HEK293 (cell line): ENCODE measurements at regions not wholly inside any gene's neighbourhood (a gene's known extent, or its start where the extent isn't known, plus 50 kb on each side); places are given as distances from the start of the nearest gene placed in this dataset.
"Not testable (repeated sequence)": the region's sequence is repeated elsewhere in the genome, so short reads cannot be mapped to it uniquely, and the experiment has no call there.

Experiments used
- CTCF ChIA-PET: fragments of 350-600 bp; formaldehyde crosslinking; extraction: SDS; loops from one replicate; lab custom pipeline; 2021; ENCODE audit warnings: antibody characterized with exemption; lab: Yijun Ruan, JAX
- POLR2A ChIA-PET: fragments of 300-600 bp; formaldehyde crosslinking; extraction: SDS; loops from one replicate; lab custom pipeline; 2020; ENCODE audit warnings: antibody characterized with exemption, inconsistent platforms; lab: Yijun Ruan, JAX
- H3K27ac ChIP-seq: fragments of 200-500 bp; sonication (Bioruptor generic); 2 replicates; pipeline ENCODE4 v1.5.1; 2014; ENCODE audit warnings: low read depth, low read length, control low read depth, inconsistent platforms; ENCODE audit errors: extremely low read depth
- H3K36me3 ChIP-seq, 2 experiments: fragments of 200-500 bp in 1 of 2; sonication (Bioruptor generic) in 1 of 2; 1 replicate in 1 of 2; 2 replicates in 1 of 2; pipeline ENCODE4 v1.5.1; 2014 to 2017; ENCODE audit warnings: inconsistent platforms in 2 of 2, low read length in 2 of 2; ENCODE audit not compliant: control insufficient read depth in 2 of 2, insufficient read depth in 1 of 2
- H3K4me1 ChIP-seq: fragments of 200-500 bp; sonication (Bioruptor generic); 2 replicates; pipeline ENCODE4 v1.5.1; 2014; ENCODE audit warnings: mild to moderate bottlenecking, low read length, inconsistent platforms; ENCODE audit not compliant: control insufficient read depth, insufficient read depth
- H3K4me3 ChIP-seq: 2 replicates; pipeline ENCODE4 v1.5.1; 2011; ENCODE audit warnings: low read depth, mild to moderate bottlenecking, control low read depth, low read length, moderate library complexity
- H3K9me3 ChIP-seq: fragments of 200-500 bp; sonication (Bioruptor generic); 2 replicates; pipeline ENCODE4 v1.5.1; 2014; ENCODE audit warnings: low read depth, low read length, inconsistent platforms; ENCODE audit not compliant: control insufficient read depth, insufficient read depth
- BCL11B ChIP-seq: fragments of 450-650 bp; formaldehyde crosslinking; IDR thresholded peaks from 2 replicates; pipeline ENCODE4 v1.5.1; 2016; ENCODE audit warnings: low read depth, missing biosample characterization, missing genetic modification characterization
- GLIS2 ChIP-seq: fragments of 450-650 bp; formaldehyde crosslinking; IDR thresholded peaks from 2 replicates; pipeline ENCODE4 v1.5.1; 2016; ENCODE audit warnings: missing biosample characterization, missing genetic modification characterization
- KLF9 ChIP-seq: fragments of 450-650 bp; formaldehyde crosslinking; IDR thresholded peaks from 2 replicates; pipeline ENCODE4 v1.5.1; 2016; ENCODE audit warnings: missing biosample characterization, missing genetic modification characterization, low read depth
- MEIS1 ChIP-seq: sonication (generic); formaldehyde crosslinking; IDR thresholded peaks from 2 replicates; pipeline ENCODE4 v1.8.1; 2022; ENCODE audit warnings: missing genetic modification reagents, mild to moderate bottlenecking, borderline replicate concordance
- PRDM1 ChIP-seq: fragments of 450-650 bp; formaldehyde crosslinking; IDR thresholded peaks from 2 replicates; pipeline ENCODE4; 2016; ENCODE audit warnings: missing biosample characterization, missing genetic modification characterization
- SCRT2 ChIP-seq: fragments of 450-650 bp; formaldehyde crosslinking; IDR thresholded peaks from 2 replicates; pipeline ENCODE4 v1.5.1; 2016; ENCODE audit warnings: missing biosample characterization, missing genetic modification characterization
- SETDB1 ChIP-seq: IDR thresholded peaks from one replicate; pipeline ENCODE4 v1.6.1; 2017; ENCODE audit warnings: mild to moderate bottlenecking, low read length, moderate library complexity, mixed read lengths; ENCODE audit not compliant: insufficient read length
- TCF7L2 ChIP-seq: IDR thresholded peaks from 2 replicates; pipeline ENCODE4 v1.6.1; 2011; ENCODE audit warnings: low read depth, mild to moderate bottlenecking, inconsistent platforms, low read length, moderate library complexity, borderline replicate concordance
- TRIM28 ChIP-seq: IDR thresholded peaks from 2 replicates; pipeline ENCODE4 v1.6.1; 2011; ENCODE audit warnings: low read length, control low read depth, borderline replicate concordance
- YY2 ChIP-seq: fragments of 450-650 bp; formaldehyde crosslinking; IDR thresholded peaks from 2 replicates; pipeline ENCODE4 v1.5.1; 2016; ENCODE audit warnings: missing biosample characterization, missing genetic modification characterization
- ZBTB7A ChIP-seq: fragments of 450-650 bp; formaldehyde crosslinking; IDR thresholded peaks from 2 replicates; pipeline ENCODE4 v1.5.1; 2016; ENCODE audit warnings: low read depth, missing biosample characterization, missing genetic modification characterization
- ZNF121 ChIP-seq: fragments of 450-650 bp; formaldehyde crosslinking; IDR thresholded peaks from 2 replicates; pipeline ENCODE4 v1.5.1; 2016; ENCODE audit warnings: missing biosample characterization, missing genetic modification characterization
- ZNF133 ChIP-seq: fragments of 450-650 bp; formaldehyde crosslinking; IDR thresholded peaks from 2 replicates; pipeline ENCODE4 v1.5.1; 2016; ENCODE audit warnings: missing biosample characterization, missing genetic modification characterization
- ZNF140 ChIP-seq: fragments of 450-650 bp; formaldehyde crosslinking; IDR thresholded peaks from 2 replicates; pipeline ENCODE4 v1.5.1; 2016; ENCODE audit warnings: missing biosample characterization, missing genetic modification characterization
- ZNF174 ChIP-seq: fragments of 450-650 bp; formaldehyde crosslinking; IDR thresholded peaks from 2 replicates; pipeline ENCODE4 v1.5.0; 2017; ENCODE audit warnings: missing biosample characterization, mild to moderate bottlenecking, missing genetic modification characterization
- ZNF302 ChIP-seq: fragments of 450-650 bp; formaldehyde crosslinking; IDR thresholded peaks from 2 replicates; pipeline ENCODE4 v1.5.1; 2016; ENCODE audit warnings: missing biosample characterization, missing genetic modification characterization, low read depth
- ZNF416 ChIP-seq: fragments of 450-650 bp; formaldehyde crosslinking; IDR thresholded peaks from 2 replicates; pipeline ENCODE4 v1.5.1; 2016; ENCODE audit warnings: missing biosample characterization, missing genetic modification characterization
- ZNF426 ChIP-seq: fragments of 450-650 bp; formaldehyde crosslinking; IDR thresholded peaks from 2 replicates; pipeline ENCODE4 v1.5.1; 2017; ENCODE audit warnings: missing biosample characterization, missing genetic modification characterization, mild to moderate bottlenecking, inconsistent platforms, moderate library complexity
- ZNF48 ChIP-seq: fragments of 450-650 bp; formaldehyde crosslinking; IDR thresholded peaks from 2 replicates; pipeline ENCODE4 v1.5.1; 2016; ENCODE audit warnings: missing biosample characterization, missing genetic modification characterization
- ZNF514 ChIP-seq: fragments of 450-650 bp; formaldehyde crosslinking; IDR thresholded peaks from 2 replicates; pipeline ENCODE4 v1.5.1; 2016; ENCODE audit warnings: missing biosample characterization, missing genetic modification characterization
- ZNF629 ChIP-seq: fragments of 450-650 bp; formaldehyde crosslinking; IDR thresholded peaks from 2 replicates; pipeline ENCODE4 v1.5.1; 2017; ENCODE audit warnings: missing biosample characterization, missing genetic modification characterization
- ZNF658 ChIP-seq: fragments of 450-650 bp; formaldehyde crosslinking; IDR thresholded peaks from 2 replicates; pipeline ENCODE4; 2016; ENCODE audit warnings: missing biosample characterization, missing genetic modification characterization
- ZNF76 ChIP-seq: fragments of 450-650 bp; formaldehyde crosslinking; IDR thresholded peaks from 2 replicates; pipeline ENCODE4; 2016; ENCODE audit warnings: low read depth, missing biosample characterization, missing genetic modification characterization, borderline replicate concordance
- ZNF837 ChIP-seq: fragments of 450-650 bp; formaldehyde crosslinking; IDR thresholded peaks from 2 replicates; pipeline ENCODE4 v1.5.1; 2016; ENCODE audit warnings: missing biosample characterization, missing genetic modification characterization
- ZSCAN23 ChIP-seq: fragments of 450-650 bp; formaldehyde crosslinking; IDR thresholded peaks from 2 replicates; pipeline ENCODE4 v1.5.1; 2016; ENCODE audit warnings: missing biosample characterization, missing genetic modification characterization
- TF ChIP-seq, protein P1 (sequence below): fragments of 450-650 bp; formaldehyde crosslinking; IDR thresholded peaks from 2 replicates; pipeline ENCODE4 v1.5.1; 2016; ENCODE audit warnings: missing biosample characterization, missing genetic modification characterization

DNA sequence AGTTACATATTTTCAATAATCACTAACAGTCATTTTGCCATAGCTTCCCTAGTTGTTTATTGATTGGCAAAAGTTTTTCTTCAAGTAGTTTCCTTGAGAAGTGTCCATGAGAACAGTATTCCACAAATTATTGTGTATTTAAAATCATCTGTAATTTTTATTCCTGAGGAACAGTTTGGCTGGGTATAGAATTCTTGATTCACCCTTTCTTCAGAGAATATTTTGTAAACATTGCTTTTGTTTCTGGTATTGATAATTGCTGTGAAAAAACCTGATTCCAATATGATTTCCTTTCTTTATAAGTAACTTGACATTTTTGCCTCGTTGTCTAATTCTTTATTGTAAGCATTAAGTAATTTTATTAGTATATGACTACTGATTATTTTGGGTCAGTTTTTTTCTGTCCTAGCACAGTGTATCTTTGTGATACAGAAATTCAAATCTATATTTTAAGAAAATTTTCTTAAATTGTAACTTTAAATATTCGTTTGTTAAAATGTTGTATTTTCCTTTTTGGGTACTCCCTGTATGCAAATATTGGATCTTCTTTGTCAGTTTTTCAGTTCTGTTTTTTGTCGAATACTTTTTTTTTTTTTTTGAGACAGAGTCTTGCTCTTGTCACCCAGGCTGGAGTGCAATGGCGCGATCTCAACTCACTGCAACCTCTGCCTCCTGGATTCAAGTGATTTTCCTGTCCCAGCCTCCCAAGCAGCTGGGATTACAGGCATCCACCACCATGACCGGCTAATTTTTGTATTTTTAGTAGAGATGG, 162.0 kb upstream of the ATP2B1 start:
- Histone ChIP-seq H3K36me3 (no peaks in the 10 kb centered on the region), H3K4me1 (no peaks in the 10 kb centered on the region), H3K27ac (no peak overlapping the region), H3K4me3 (no peak overlapping the region)
- ChIA-PET CTCF (interaction anchor here (0.7 kb wide), 1 partner anchor 15 kb away, joined by 3 read pairs; no protein-coding TSS in a partner anchor), POLR2A (no interaction called here)
- peak; percentile 88 for TF ChIP-seq ZNF133 (tag by site-specific recombination)
- TF ChIP-seq SETDB1, result peak; percentile 39
- no peak for TF ChIP-seq TCF7L2
- no peak for TF ChIP-seq YY2 (tag by site-specific recombination)
- TF ChIP-seq, all 188 proteins: peak for 2
- H3K9me3 ChIP-seq, result no peaks in the 10 kb centered on the region

DNA sequence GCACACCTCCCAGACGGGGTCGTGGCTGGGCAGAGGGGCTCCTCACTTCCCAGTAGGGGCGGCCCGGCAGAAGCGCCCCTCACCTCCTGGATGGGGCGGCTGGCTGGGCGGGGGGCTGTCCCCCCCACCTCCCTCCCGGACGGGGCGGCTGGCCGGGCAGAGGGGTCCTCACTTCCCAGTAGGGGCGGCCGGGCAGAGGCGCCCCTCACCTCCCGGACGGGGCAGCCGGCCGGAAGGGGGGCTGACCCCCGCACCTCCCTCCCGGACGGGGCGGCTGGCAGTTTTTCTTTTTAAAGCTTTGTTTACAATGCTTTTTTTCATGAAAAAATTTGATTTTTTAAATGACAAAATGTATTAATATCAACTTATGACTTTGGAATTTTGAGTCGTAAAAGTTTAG, 159.0 kb upstream of the ATP2B1 start:
- H3K36me3 ChIP-seq, H3K9me3 ChIP-seq, POLR2A ChIA-PET, H3K4me1 ChIP-seq, H3K27ac ChIP-seq, H3K4me3 ChIP-seq: not testable (repeated sequence)
- CTCF ChIA-PET, result interaction anchor here (1.1 kb wide), 1 partner anchor 12 kb away, joined by 3 read pairs; no protein-coding TSS in a partner anchor

DNA sequence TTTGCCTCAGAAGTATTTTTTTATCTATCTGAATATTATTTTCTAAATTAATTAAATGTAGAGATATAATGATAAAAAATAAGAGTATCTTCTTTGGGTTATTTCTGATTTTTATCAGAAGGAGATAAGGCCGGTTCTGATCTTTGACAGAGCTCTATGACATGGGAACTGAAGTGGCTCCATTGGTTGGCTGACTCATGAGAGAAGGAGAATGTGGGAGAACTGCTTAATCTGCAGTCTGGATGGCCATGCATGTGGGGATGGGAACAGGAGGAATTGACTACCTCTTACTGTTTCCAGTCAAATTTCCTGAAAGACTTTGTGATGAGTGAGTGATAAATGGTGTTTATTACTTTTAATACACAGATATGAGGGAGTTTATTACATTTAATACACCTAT, 155.8 kb upstream of the ATP2B1 start:
- ChIA-PET POLR2A (no interaction called here), CTCF (no interaction called here)

DNA sequence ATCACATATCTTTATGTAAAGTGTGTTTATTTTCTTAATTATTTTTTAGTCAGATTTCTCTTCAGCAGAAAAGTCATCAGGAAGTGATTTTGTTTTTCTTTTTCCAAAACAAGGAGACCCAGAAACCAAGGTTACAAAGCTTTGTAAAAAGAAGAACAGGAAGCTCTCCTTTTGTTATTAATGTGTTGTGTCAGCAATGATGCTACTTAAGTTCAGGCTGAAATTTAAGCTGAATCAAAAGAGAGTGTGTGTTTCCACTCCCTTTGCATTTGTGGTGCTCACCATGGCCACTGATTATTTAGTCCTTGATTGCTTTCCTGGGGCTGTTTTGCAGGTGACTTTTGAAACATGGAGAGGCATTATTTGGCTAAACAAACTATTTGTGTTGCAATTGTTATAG, 155.3 kb upstream of the ATP2B1 start:
- Histone ChIP-seq H3K4me3 (no peak overlapping the region), H3K36me3 (no peaks in the 10 kb centered on the region)
- CTCF ChIA-PET, result no interaction called here
- TF ChIP-seq ZNF426 (tag by site-specific recombination) (no peak), ZNF48 (no peak), ZNF174 (tag by site-specific recombination) (no peak)
- TF ChIP-seq, protein P1, sequence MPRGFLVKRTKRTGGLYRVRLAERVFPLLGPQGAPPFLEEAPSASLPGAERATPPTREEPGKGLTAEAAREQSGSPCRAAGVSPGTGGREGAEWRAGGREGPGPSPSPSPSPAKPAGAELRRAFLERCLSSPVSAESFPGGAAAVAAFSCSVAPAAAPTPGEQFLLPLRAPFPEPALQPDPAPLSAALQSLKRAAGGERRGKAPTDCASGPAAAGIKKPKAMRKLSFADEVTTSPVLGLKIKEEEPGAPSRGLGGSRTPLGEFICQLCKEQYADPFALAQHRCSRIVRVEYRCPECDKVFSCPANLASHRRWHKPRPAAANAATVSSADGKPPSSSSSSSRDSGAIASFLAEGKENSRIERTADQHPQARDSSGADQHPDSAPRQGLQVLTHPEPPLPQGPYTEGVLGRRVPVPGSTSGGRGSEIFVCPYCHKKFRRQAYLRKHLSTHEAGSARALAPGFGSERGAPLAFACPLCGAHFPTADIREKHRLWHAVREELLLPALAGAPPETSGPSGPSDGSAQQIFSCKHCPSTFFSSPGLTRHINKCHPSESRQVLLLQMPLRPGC, result no peak
- TF ChIP-seq, all 188 proteins: peak for 0
- POLR2A ChIA-PET, result no interaction called here
- Histone ChIP-seq H3K4me1 (peaks cover 5% of the 10 kb centered on the region; the same call in 1 of the 2 replicates), H3K9me3 (no peaks in the 10 kb centered on the region), H3K27ac (no peak overlapping the region)

More for the DNA sequence above, 155.8 kb upstream of the ATP2B1 start:
- Histone ChIP-seq H3K9me3 (no peaks in the 10 kb centered on the region), H3K4me1 (peaks cover 5% of the 10 kb centered on the region; the same call in 1 of the 2 replicates), H3K27ac (no peak overlapping the region)
- no peak for TF ChIP-seq PRDM1 (tag by site-specific recombination)
- no peak for TF ChIP-seq ZNF121 (tag by site-specific recombination)
- no peak for TF ChIP-seq KLF9
- TF ChIP-seq BCL11B (tag by site-specific recombination), result no peak
- TF ChIP-seq ZNF514 (tag by site-specific recombination), result no peak
- TF ChIP-seq ZNF658, result no peak
- TF ChIP-seq ZBTB7A (tag by site-specific recombination), result no peak
- TF ChIP-seq MEIS1, result no peak
- TF ChIP-seq ZNF140 (tag by site-specific recombination), result no peak
- TF ChIP-seq ZNF76, result no peak
- TF ChIP-seq ZNF837 (tag by site-specific recombination), result no peak
- TF ChIP-seq ZNF629 (tag by site-specific recombination), result no peak
- no peak for TF ChIP-seq ZSCAN23 (tag by site-specific recombination)
- TF ChIP-seq ZNF416, result no peak
- no peak for TF ChIP-seq YY2 (tag by site-specific recombination)
- no peak for TF ChIP-seq GLIS2 (tag by site-specific recombination)
- no peak for TF ChIP-seq ZNF302 (tag by site-specific recombination)
- no peak for TF ChIP-seq SCRT2 (tag by site-specific recombination)
- no peak for TF ChIP-seq TRIM28
- TF ChIP-seq, all 188 proteins: peak for 0
- Histone ChIP-seq H3K36me3 (no peaks in the 10 kb centered on the region), H3K4me3 (no peak overlapping the region)
